Ovary (tissue), 3 donors: ENCODE measurements at regions not wholly inside any gene's neighbourhood (a gene's known extent, or its start where the extent isn't known, plus 50 kb on each side); places are given as distances from the start of the nearest gene placed in this dataset.

Experiments used
- CTCF ChIP-seq, 3 donors: fragments of 450-650 bp in 2 of 3; fragments of 200-600 bp in 1 of 3; IDR thresholded peaks; one replicate each; pipeline versions ENCODE4 v1.5.1 to v1.8.0; 2016 to 2022; ENCODE audit warnings: antibody characterized with exemption in 3 of 3, mild to moderate bottlenecking in 1 of 3
- EP300 ChIP-seq: sonication (generic); formaldehyde crosslinking; IDR thresholded peaks from one replicate; pipeline ENCODE4 v1.6.1; 2017; ENCODE audit warnings: antibody characterized with exemption
- POLR2A ChIP-seq: fragments of 450-650 bp; IDR thresholded peaks from one replicate; pipeline ENCODE4 v1.6.1; 2017; ENCODE audit warnings: antibody characterized with exemption, mild to moderate bottlenecking, moderate library complexity
- donor health status: DM: no; HTN: no; CAD: no.

- TF ChIP-seq CTCF (IDR thresholded peaks at IDR 0.05) (no peak), POLR2A (no peak), EP300 (no peak)
Observed at GRCh38 chr10:33509231-33509831, 174.9 kb upstream of the NRP1 start.
